PC-9 (cell line): ENCODE measurements at regions not wholly inside any gene's neighbourhood (a gene's known extent, or its start where the extent isn't known, plus 50 kb on each side); places are given as distances from the start of the nearest gene placed in this dataset.

ENCODE experiments used
- CTCF ChIP-seq: fragments of 200-600 bp; sonication (generic); conservative IDR thresholded peaks from 2 replicates; pipeline ENCODE4 v1.6.1; 2017; ENCODE audit warnings: mixed run types, antibody characterized with exemption, mild to moderate bottlenecking, moderate library complexity
- EZH2 ChIP-seq: fragments of 200-600 bp; sonication (generic); IDR thresholded peaks from 2 replicates; pipeline ENCODE4 v1.8.0; 2017; ENCODE audit warnings: antibody characterized with exemption, low read depth

- TF ChIP-seq CTCF (no peak), EZH2 (no peak)
Observed at GRCh38 chr13:56755181-56755935, 385.4 kb upstream of the PRR20A start.
